GM12878 (cell line): ENCODE measurements at regions not wholly inside any gene's neighbourhood (a gene's known extent, or its start where the extent isn't known, plus 50 kb on each side); places are given as distances from the start of the nearest gene placed in this dataset.

Experiments
- BACH1 ChIP-seq: fragments of 450-650 bp; IDR thresholded peaks from 2 replicates; pipeline ENCODE4 v1.6.1; 2017; ENCODE audit warnings: mild to moderate bottlenecking, borderline replicate concordance
- CBX5 ChIP-seq: sonication (generic); IDR thresholded peaks from 2 replicates; pipeline ENCODE4 v1.6.1; 2016; ENCODE audit warnings: low read depth, moderate library complexity, mild to moderate bottlenecking, inconsistent platforms
- CEBPB ChIP-seq, 2 experiments: fragments of 150-350 bp in 1 of 2; IDR thresholded peaks; 2 replicates each; pipeline ENCODE4 v1.6.1; 2012 to 2014; ENCODE audit warnings: low read depth in 2 of 2, low read length in 2 of 2, borderline replicate concordance in 1 of 2, inconsistent platforms in 1 of 2
- CTCF ChIP-seq, 3 experiments: IDR thresholded peaks in 2 of 3; conservative IDR thresholded peaks in 1 of 3; 2 replicates each; pipeline ENCODE4 v1.5.1; 2011; ENCODE audit warnings: low read depth in 3 of 3, low read length in 3 of 3, mild to moderate bottlenecking in 3 of 3, control low read depth in 2 of 3, moderate library complexity in 2 of 3, inconsistent platforms in 1 of 3, mixed read lengths in 1 of 3; ENCODE audit not compliant: control insufficient read depth in 2 of 3, insufficient read depth in 1 of 3; ENCODE audit errors: extremely low read depth in 1 of 3
- JUND ChIP-seq: IDR thresholded peaks from 2 replicates; pipeline ENCODE4 v1.6.1; 2012; ENCODE audit warnings: low read depth, mild to moderate bottlenecking, low read length, improper control_type of control experiment, moderate library complexity
- KDM1A ChIP-seq: fragments of 200-600 bp; sonication (generic); IDR thresholded peaks from 2 replicates; pipeline ENCODE4 v1.6.1; 2016; ENCODE audit warnings: borderline replicate concordance
- MEF2B ChIP-seq: fragments of 450-650 bp; IDR thresholded peaks from 2 replicates; pipeline ENCODE4 v1.6.1; 2018; ENCODE audit warnings: mild to moderate bottlenecking, moderate library complexity; ENCODE audit not compliant: partially characterized antibody, poor library complexity, severe bottlenecking
- NR2C1 ChIP-seq: fragments of 450-650 bp; IDR thresholded peaks from 2 replicates; pipeline ENCODE4 v1.6.1; 2017; ENCODE audit warnings: antibody characterized with exemption, mild to moderate bottlenecking, moderate library complexity

- TF ChIP-seq JUND (no peak), MEF2B (no peak), CBX5 (no peak), KDM1A (no peak), NR2C1 (no peak), BACH1 (no peak), CEBPB (IDR thresholded peaks at IDR 0.05; ENCODE audit: borderline replicate concordance in 1 of 2, low read depth in 2 of 2, low read length in 2 of 2) (no peak), CTCF (IDR thresholded peaks at IDR 0.05 in 2 of 3, conservative IDR thresholded peaks at IDR 0.05 in 1 of 3; ENCODE audit: control insufficient read depth in 2 of 3, extremely low read depth in 1 of 3, insufficient read depth in 1 of 3, low read depth in 3 of 3, low read length in 3 of 3) (no peak)
These were observed 53.6 kb upstream of the POFUT2 start for GRCh38 chr21:45341261-45341660.
